Astrocyte (in vitro differentiated cells and primary cell): ENCODE measurements at regions not wholly inside any gene's neighbourhood (a gene's known extent, or its start where the extent isn't known, plus 50 kb on each side); places are given as distances from the start of the nearest gene placed in this dataset.
A peak's percentile ranks its signal among the peaks of the same experiment; 100 is the strongest.

ENCODE experiments used
- DNase-seq: peaks from one replicate; pipeline ENCODE4 v3.0.0-alpha.2; 2010; ENCODE audit warnings: low read depth
- FAIRE-seq: peaks from 2 replicates; lab custom pipeline; 2011; peaks lifted over from hg19 to GRCh38; lab: Jason Lieb, UNC
- H2AFZ ChIP-seq: 2 replicates; pipeline ENCODE4 v1.6.0; 2012; ENCODE audit warnings: low read depth, low read length, inconsistent platforms
- H3K27ac ChIP-seq: 2 replicates; pipeline ENCODE4 v1.5.1; 2011; ENCODE audit warnings: low read depth, low read length, inconsistent platforms
- H3K27me3 ChIP-seq: 2 replicates; pipeline ENCODE4 v1.6.0; 2011; ENCODE audit warnings: low read length, inconsistent platforms; ENCODE audit not compliant: insufficient read depth
- H3K36me3 ChIP-seq: 2 replicates; pipeline ENCODE4 v1.5.1; 2011; ENCODE audit warnings: low read length, inconsistent platforms; ENCODE audit not compliant: insufficient read depth
- H3K4me1 ChIP-seq: 2 replicates; pipeline ENCODE4 v1.5.1; 2011; ENCODE audit warnings: low read length, inconsistent platforms; ENCODE audit not compliant: insufficient read depth
- H3K4me2 ChIP-seq: 2 replicates; pipeline ENCODE4 v1.6.0; 2012; ENCODE audit warnings: low read length, inconsistent platforms
- H3K4me3 ChIP-seq: 2 replicates; pipeline ENCODE4 v1.5.1; 2011; ENCODE audit warnings: low read depth, mild to moderate bottlenecking, low read length, inconsistent platforms; ENCODE audit not compliant: insufficient read depth
- H3K79me2 ChIP-seq: 2 replicates; pipeline ENCODE4 v1.6.0; 2012; ENCODE audit warnings: mild to moderate bottlenecking, low read length, inconsistent platforms; ENCODE audit not compliant: insufficient read depth
- H3K9ac ChIP-seq: 2 replicates; pipeline ENCODE4 v1.6.0; 2012; ENCODE audit warnings: mild to moderate bottlenecking, low read length, inconsistent platforms
- H3K9me3 ChIP-seq: 2 replicates; pipeline ENCODE4 v1.5.1; 2012; ENCODE audit warnings: low read depth, mild to moderate bottlenecking, low read length, inconsistent platforms; ENCODE audit not compliant: insufficient read depth
- H4K20me1 ChIP-seq: 2 replicates; pipeline ENCODE4 v1.6.0; 2012; ENCODE audit warnings: low read length, inconsistent platforms; ENCODE audit not compliant: insufficient read depth
- H3K27ac Mint-ChIP-seq: one replicate; pipeline ENCODE4 v1.8.0; 2021; ENCODE audit warnings: mild to moderate bottlenecking, mixed read lengths; ENCODE audit not compliant: unreplicated experiment
- H3K27me3 Mint-ChIP-seq: one replicate; pipeline ENCODE4 v1.8.0; 2021; ENCODE audit warnings: low read depth, mixed read lengths; ENCODE audit not compliant: unreplicated experiment
- H3K36me3 Mint-ChIP-seq: one replicate; pipeline ENCODE4 v1.8.0; 2021; ENCODE audit warnings: low read depth, mixed read lengths; ENCODE audit not compliant: unreplicated experiment
- H3K4me1 Mint-ChIP-seq: one replicate; pipeline ENCODE4 v1.8.0; 2021; ENCODE audit warnings: low read depth, mixed read lengths; ENCODE audit not compliant: unreplicated experiment
- H3K4me3 Mint-ChIP-seq: one replicate; pipeline ENCODE4 v1.8.0; 2021; ENCODE audit warnings: mild to moderate bottlenecking, moderate library complexity, mixed read lengths; ENCODE audit not compliant: unreplicated experiment
- H3K9me3 Mint-ChIP-seq: one replicate; pipeline ENCODE4 v1.8.0; 2021; ENCODE audit warnings: mild to moderate bottlenecking, mixed read lengths; ENCODE audit not compliant: unreplicated experiment
- EZH2 ChIP-seq: IDR thresholded peaks from 2 replicates; pipeline ENCODE4 v1.6.1; 2012; ENCODE audit warnings: mild to moderate bottlenecking, low read length, inconsistent platforms; ENCODE audit not compliant: insufficient read depth
- TF ChIP-seq, protein P1 (sequence below): IDR thresholded peaks from 2 replicates; pipeline ENCODE4 v1.5.1; 2011; ENCODE audit warnings: low read depth, mild to moderate bottlenecking, inconsistent platforms, low read length, moderate library complexity; ENCODE audit not compliant: insufficient read depth

DNA sequence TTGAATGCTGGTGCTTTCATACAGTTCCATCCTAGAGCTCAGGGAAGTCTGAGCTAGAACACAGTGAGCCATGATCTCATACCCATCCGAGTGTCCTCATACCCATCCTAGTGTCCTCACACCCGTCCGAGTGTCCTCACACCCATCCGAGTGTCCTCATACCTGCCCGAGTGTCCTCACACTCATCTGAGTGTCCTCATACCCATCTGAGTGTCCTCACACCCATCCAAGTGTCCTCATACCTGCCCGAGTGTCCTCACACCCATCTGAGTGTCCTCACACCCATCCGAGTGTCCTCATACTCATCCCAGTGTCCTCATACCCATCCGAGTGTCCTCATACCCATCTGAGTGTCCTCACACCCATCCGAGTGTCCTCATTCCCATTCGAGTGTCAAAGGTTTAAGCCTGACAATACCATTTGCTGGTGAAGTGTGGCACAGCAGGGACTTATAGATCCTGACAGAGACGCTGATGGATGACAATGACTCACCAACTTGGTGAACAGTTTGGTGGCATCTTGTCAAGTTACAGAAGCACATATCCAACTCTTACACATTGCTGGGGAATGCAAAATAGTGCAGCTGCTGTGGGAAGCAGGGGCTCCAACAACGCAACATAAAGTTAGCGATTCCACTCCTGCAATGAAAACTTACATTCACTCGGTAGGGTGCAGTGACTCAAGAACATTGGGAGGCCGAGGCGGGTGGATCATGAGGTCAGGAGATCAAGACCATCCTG is 77.0 kb upstream of the COL5A1 start:
- no peak overlapping the region for H3K4me3 Mint-ChIP-seq
- H3K36me3 ChIP-seq = no peaks in the 10 kb centered on the region
- no peak overlapping the region for H2AFZ ChIP-seq
- no peaks in the 10 kb centered on the region for H3K9me3 ChIP-seq
- no peaks in the 10 kb centered on the region for H3K79me2 ChIP-seq
- H3K4me1 ChIP-seq = peaks cover 13% of the 10 kb centered on the region
- H3K9ac ChIP-seq = no peak overlapping the region
- peak overlapping the region; percentile 26 for H3K4me2 ChIP-seq
- DNase-seq (peak; percentile 97), FAIRE-seq (peak; percentile 99)
- peaks cover 6% of the 10 kb centered on the region for H3K36me3 Mint-ChIP-seq
- no peaks in the 10 kb centered on the region for H4K20me1 ChIP-seq
- no peak overlapping the region for H3K27ac ChIP-seq
- H3K4me1 Mint-ChIP-seq = peaks cover 5% of the 10 kb centered on the region
- H3K27me3 ChIP-seq = no peaks in the 10 kb centered on the region
- TF ChIP-seq, protein P1, sequence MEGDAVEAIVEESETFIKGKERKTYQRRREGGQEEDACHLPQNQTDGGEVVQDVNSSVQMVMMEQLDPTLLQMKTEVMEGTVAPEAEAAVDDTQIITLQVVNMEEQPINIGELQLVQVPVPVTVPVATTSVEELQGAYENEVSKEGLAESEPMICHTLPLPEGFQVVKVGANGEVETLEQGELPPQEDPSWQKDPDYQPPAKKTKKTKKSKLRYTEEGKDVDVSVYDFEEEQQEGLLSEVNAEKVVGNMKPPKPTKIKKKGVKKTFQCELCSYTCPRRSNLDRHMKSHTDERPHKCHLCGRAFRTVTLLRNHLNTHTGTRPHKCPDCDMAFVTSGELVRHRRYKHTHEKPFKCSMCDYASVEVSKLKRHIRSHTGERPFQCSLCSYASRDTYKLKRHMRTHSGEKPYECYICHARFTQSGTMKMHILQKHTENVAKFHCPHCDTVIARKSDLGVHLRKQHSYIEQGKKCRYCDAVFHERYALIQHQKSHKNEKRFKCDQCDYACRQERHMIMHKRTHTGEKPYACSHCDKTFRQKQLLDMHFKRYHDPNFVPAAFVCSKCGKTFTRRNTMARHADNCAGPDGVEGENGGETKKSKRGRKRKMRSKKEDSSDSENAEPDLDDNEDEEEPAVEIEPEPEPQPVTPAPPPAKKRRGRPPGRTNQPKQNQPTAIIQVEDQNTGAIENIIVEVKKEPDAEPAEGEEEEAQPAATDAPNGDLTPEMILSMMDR = no peak
- TF ChIP-seq EZH2 = no peak
- H3K4me3 ChIP-seq = no peak overlapping the region
- no peak overlapping the region for H3K27ac Mint-ChIP-seq
- peaks cover 7% of the 10 kb centered on the region for H3K27me3 Mint-ChIP-seq
- H3K9me3 Mint-ChIP-seq = peaks cover 22% of the 10 kb centered on the region

DNA sequence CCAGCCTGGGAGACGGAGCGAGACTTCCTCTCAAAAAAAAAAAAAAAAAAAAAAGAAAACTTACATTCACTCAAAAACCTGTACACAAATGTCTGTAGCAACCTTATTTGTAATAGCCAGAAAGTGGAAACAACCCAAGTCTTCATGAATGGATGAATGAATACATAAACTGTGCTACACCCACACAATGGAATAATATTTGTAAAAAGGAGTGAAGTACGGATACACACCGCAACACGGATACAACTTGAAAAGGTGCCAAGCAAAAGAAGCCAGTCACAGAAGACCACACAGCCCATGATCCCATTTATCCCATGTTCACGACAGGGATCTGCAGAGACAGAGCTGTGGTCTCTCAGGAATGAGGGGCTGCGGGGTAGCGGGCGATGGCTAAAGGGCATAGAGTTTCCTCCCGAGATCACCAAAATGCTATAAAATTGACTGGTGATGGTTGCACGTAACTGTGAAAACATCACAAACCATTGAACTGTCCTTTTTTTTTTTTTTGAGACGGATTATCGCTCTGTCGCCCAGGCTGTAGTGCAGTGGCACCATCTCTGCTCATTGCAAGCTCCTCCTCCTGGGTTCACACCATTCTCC is 76.2 kb upstream of the COL5A1 start:
- Histone ChIP-seq H3K9ac (no peak overlapping the region), H3K79me2 (no peaks in the 10 kb centered on the region), H2AFZ (no peak overlapping the region), H3K9me3 (no peaks in the 10 kb centered on the region), H3K27ac (no peak overlapping the region), H3K4me1 (peaks cover 13% of the 10 kb centered on the region), H3K36me3 (no peaks in the 10 kb centered on the region), H3K4me2 (peak overlapping the region; percentile 26), H3K27me3 (no peaks in the 10 kb centered on the region), H4K20me1 (no peaks in the 10 kb centered on the region), H3K4me3 (no peak overlapping the region)
- Mint-ChIP-seq H3K4me1 (peaks cover 5% of the 10 kb centered on the region), H3K27ac (no peak overlapping the region), H3K9me3 (peaks cover 22% of the 10 kb centered on the region), H3K36me3 (peaks cover 6% of the 10 kb centered on the region), H3K27me3 (peaks cover 5% of the 10 kb centered on the region), H3K4me3 (no peak overlapping the region)
- TF ChIP-seq, protein P1 = no peak
- TF ChIP-seq EZH2 = no peak
- FAIRE-seq (no peak), DNase-seq (peak; percentile 54)
